ENCODE measurements at regions not wholly inside any gene's neighbourhood (a gene's known extent, or its start where the extent isn't known, plus 50 kb on each side); places are given as distances from the start of the nearest gene placed in this dataset.
"Not testable (repeated sequence)": the region's sequence is repeated elsewhere in the genome, so short reads cannot be mapped to it uniquely, and the experiment has no call there.

- DNase-seq (ENCODE audit: low spot score) = no peak
These were observed 754.7 kb upstream of the CTNND2 start for GRCh38 chr5:12658871-12659446.

DNA sequence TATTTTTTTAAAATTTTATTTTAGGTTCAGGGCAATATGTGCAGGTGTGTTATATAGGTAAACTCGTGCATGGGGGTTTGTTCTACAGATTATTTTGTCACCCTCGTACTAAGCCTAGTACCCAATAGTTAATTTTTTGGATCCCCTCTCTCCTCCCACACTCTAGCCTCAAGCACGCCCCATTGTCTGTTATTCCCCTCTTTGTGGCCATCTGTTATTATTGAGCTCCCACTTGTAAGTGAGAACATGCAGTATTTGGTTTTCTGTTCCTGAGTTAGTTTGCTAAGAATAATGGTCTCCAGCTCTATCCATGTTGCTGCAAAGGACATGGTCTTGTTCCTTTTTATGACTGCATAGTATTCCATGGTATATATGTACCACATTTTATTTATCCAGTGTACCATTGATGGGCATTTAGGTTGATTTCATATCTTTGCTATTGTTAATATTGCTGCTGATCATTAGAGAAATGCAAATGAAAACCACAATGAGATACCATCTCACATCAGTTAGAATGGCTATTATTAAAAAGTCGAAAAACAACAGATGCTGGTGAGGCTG, 753.7 kb upstream of the CTNND2 start:
- not testable (repeated sequence) for DNase-seq (ENCODE audit: low spot score)

DNA sequence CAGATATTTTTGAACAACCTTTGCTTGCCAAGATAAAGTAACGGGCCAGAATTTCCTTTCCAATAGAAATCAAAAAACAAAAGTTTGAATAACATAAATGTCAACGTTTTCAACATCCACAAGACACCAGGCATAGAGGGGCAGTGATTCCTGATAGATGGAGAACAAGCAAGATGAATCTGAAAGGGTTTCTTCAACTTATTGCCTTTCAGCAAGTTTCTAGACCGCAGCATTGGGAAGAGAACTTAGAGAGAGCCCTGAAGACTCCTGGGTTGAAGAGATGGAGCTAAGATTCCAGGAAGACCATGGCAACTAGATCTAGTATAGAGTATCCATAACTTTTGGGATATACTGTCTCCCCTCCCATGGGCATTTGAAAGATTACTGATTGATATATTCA, 751.4 kb upstream of the CTNND2 start:
- no peak for DNase-seq (ENCODE audit: low spot score)

- no peak for DNase-seq (ENCODE audit: low spot score)
These were observed 748.0 kb upstream of the CTNND2 start for GRCh38 chr5:12652201-12652600.

- no peak for DNase-seq (ENCODE audit: low spot score)
These were observed 744.3 kb upstream of the CTNND2 start for GRCh38 chr5:12648558-12648957.

- DNase-seq (ENCODE audit: low spot score) = no peak
These were observed 743.4 kb upstream of the CTNND2 start for GRCh38 chr5:12647613-12648012.

GRCh38 chr5:12645582-12645981, 741.3 kb upstream of the CTNND2 start:
- DNase-seq (ENCODE audit: low spot score) = no peak

GRCh38 chr5:12636209-12636608, 732.0 kb upstream of the CTNND2 start:
- DNase-seq (ENCODE audit: low spot score) = no peak

GRCh38 chr5:12626556-12626955, 722.3 kb upstream of the CTNND2 start:
- no peak for DNase-seq (ENCODE audit: low spot score)

DNA sequence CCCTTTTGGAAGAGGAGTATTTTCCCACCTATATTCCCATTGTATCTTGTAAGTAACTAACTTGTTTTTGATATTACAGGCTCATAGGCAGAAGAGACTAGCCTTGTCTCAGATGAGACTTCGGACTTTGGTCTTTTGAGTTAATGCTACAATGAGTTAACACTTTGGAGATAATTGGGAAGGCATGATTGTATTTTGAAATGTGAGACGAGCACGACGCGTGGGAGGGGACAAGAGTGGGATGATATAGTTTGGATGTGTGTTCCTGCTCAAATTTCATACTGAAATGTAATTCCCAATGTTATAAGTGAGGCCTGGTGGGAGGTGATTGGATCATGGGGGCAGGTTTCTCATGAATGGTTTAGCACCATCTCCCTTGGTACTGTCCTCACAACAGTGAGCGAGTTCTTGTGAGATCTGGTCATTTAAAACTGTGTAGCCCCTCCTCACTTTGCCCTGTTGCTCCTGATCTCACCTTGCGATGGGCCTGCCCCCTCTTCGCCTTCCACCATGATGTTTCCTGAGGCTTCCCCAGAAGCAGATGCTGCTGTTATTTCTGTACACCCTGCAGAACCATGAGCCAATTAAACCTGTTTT, 721.5 kb upstream of the CTNND2 start:
- DNase-seq (ENCODE audit: low spot score) = no peak

DNA sequence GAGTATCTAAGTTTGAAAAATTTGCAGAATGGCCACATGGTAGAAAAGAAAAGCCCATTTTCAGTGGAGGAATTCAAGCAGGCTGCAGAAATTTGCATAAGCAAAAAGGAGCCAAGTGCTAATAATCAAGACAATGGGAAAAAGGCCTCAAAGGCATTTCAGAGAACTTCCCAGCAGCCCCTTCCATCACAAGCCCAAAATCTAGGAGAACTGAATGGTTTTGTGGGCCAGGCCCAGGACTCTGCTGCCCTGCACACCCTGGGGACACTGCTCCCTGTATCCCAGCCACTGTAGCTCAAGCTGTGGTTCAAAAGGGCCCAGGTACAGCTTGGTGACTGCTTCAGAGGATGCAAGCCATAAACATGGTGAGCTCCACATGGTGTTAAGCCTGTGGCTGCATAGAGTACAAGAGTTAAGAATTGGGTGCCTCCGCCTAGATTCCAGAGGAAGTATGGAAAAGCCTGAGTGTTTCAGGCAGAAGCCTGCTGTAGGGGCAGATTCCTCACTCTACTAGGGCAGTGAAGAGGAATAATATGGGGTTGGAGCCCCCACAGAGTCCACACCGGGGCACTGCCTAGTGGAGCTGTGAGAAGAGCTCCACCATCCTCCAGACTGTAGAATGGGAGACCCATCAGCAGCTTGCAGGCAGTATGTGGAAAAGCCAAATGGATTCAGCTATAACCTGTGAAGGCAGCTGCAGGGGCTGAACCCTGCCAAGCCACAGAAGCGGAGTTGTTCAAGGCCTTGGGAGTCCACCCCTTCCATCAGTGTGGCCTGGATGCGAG, 720.7 kb upstream of the CTNND2 start:
- DNase-seq (ENCODE audit: low spot score) = no peak

DNA sequence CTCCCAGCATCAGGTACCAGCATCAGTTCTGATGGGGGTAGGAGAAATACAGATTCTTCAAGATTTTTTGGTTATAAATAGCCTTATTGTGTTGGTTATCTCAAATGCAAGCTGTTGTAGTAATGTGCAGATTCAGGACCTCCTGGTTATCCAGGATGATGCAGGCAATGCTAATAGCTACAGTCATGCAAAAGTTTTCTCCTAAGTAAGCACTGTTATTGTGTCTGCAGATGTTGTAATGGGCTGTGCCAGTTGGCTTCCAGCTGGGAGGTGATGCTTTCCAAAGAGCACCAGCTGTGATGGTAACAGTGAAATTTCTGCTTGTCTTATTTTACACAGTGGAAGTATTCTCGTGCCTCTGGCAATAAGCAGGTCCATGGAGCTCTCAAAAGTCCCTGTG, 719.2 kb upstream of the CTNND2 start:
- no peak for DNase-seq (ENCODE audit: low spot score)

- no peak for DNase-seq (ENCODE audit: low spot score)
These were observed 711.8 kb upstream of the CTNND2 start for GRCh38 chr5:12616093-12616492.

- DNase-seq (ENCODE audit: low spot score) = no peak
These were observed 711.0 kb upstream of the CTNND2 start for GRCh38 chr5:12615141-12615820.

- no peak for DNase-seq (ENCODE audit: low spot score)
These were observed 710.4 kb upstream of the CTNND2 start for GRCh38 chr5:12614608-12615007.

- no peak for DNase-seq (ENCODE audit: low spot score)
These were observed 706.9 kb upstream of the CTNND2 start for GRCh38 chr5:12611132-12611531.

- not testable (repeated sequence) for DNase-seq (ENCODE audit: low spot score)
These were observed 703.6 kb upstream of the CTNND2 start for GRCh38 chr5:12607817-12608216.

DNA sequence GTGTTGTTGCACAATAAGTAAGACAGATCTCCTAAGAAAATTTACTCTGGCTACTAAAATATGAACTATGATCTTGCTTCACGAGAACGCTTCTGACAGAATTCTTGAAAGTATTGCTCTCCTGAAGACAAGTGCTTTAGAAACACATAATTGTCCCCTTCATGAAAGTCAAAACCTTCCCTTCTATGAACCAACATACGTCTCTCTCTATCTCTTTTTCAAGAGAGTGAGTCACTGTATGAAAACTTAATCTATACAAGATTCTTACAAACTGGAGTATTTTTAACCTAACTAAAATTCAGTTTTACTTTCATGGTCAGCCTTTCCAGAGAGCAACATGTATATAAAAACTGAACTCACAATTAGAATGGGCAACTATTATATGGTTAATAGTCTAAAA, 688.0 kb upstream of the CTNND2 start:
- no peak for DNase-seq (ENCODE audit: low spot score)

DNA sequence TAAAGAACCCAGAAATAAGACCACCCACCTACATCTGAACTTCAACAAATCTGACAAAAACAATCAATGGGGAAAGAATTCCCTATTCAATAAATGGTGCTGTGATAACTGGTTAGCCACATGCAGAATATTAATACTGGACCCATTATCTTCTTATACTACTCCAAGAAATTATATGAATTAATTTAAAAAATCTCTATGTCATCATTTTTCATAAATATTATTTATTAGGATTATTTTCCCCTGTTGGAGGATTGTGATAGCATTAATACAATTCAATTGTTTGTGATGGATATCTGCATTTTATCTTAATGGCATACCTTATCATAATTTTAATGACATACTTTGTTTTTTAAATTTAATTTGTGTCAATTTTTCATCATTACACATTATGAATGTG, 682.2 kb upstream of the CTNND2 start:
- DNase-seq (ENCODE audit: low spot score) = no peak

DNA sequence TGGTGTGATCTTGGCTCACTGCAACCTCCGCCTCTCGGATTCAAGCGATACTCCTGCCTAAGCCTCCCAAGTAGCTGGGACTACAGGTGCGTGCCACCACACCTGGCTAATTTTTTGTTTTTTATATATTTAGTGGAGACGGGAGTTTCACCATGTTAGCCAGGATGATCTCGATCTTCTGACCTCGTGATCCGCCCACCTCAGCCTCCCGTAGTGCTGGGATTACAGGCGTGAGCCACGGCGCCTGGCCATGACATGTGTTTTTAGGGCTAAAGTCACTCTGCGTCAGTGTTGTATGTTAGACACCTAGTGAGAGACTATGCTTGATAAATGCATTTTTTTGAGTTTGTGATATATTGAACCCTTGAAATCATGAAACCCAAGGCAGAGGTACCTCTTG, 674.6 kb upstream of the CTNND2 start:
- DNase-seq (ENCODE audit: low spot score) = not testable (repeated sequence)

GRCh38 chr5:12576953-12577352, 672.7 kb upstream of the CTNND2 start:
- DNase-seq (ENCODE audit: low spot score) = not testable (repeated sequence)

- DNase-seq (ENCODE audit: low spot score) = peak; percentile 33
These were observed 670.2 kb upstream of the CTNND2 start for GRCh38 chr5:12574298-12575093.

All from HuH-7 (cell line).